ENCODE measurements at regions not wholly inside any gene's neighbourhood (a gene's known extent, or its start where the extent isn't known, plus 50 kb on each side); places are given as distances from the start of the nearest gene placed in this dataset.

GRCh38 chr16:62583414-62583813 lies 547.2 kb upstream of the CDH8 start:
- no peak for TF ChIP-seq SIN3A (IDR thresholded peaks at IDR 0.05; ENCODE audit: borderline replicate concordance, insufficient read depth, low read length)
- TF ChIP-seq FOXP2 (optimal IDR thresholded peaks at IDR 0.05; ENCODE audit: borderline replicate concordance, extremely low read depth, extremely low read length, insufficient read depth) = no peak
- TF ChIP-seq POLR2AphosphoS5 (IDR thresholded peaks at IDR 0.05; ENCODE audit: low read depth, low read length) = no peak
- no peak for TF ChIP-seq REST (IDR thresholded peaks at IDR 0.05; ENCODE audit: insufficient read depth in 1 of 2, low read depth in 2 of 2, low read length in 2 of 2)
- no peak for TF ChIP-seq TAF1 (IDR thresholded peaks at IDR 0.05; ENCODE audit: borderline replicate concordance, insufficient read depth, low read length)

GRCh38 chr16:62573466-62573865 lies 537.2 kb upstream of the CDH8 start:
- TF ChIP-seq REST (IDR thresholded peaks at IDR 0.05; ENCODE audit: insufficient read depth in 1 of 2, low read depth in 2 of 2, low read length in 2 of 2) (no peak), POLR2AphosphoS5 (IDR thresholded peaks at IDR 0.05; ENCODE audit: low read depth, low read length) (no peak), TAF1 (IDR thresholded peaks at IDR 0.05; ENCODE audit: borderline replicate concordance, insufficient read depth, low read length) (no peak), FOXP2 (optimal IDR thresholded peaks at IDR 0.05; ENCODE audit: borderline replicate concordance, extremely low read depth, extremely low read length, insufficient read depth) (no peak), SIN3A (IDR thresholded peaks at IDR 0.05; ENCODE audit: borderline replicate concordance, insufficient read depth, low read length) (no peak)

GRCh38 chr16:62568926-62569325 lies 532.7 kb upstream of the CDH8 start:
- TF ChIP-seq FOXP2 (optimal IDR thresholded peaks at IDR 0.05; ENCODE audit: borderline replicate concordance, extremely low read depth, extremely low read length, insufficient read depth) = no peak
- no peak for TF ChIP-seq REST (IDR thresholded peaks at IDR 0.05; ENCODE audit: insufficient read depth in 1 of 2, low read depth in 2 of 2, low read length in 2 of 2)
- TF ChIP-seq TAF1 (IDR thresholded peaks at IDR 0.05; ENCODE audit: borderline replicate concordance, insufficient read depth, low read length) = no peak
- no peak for TF ChIP-seq POLR2AphosphoS5 (IDR thresholded peaks at IDR 0.05; ENCODE audit: low read depth, low read length)
- no peak for TF ChIP-seq SIN3A (IDR thresholded peaks at IDR 0.05; ENCODE audit: borderline replicate concordance, insufficient read depth, low read length)

- TF ChIP-seq TAF1 (IDR thresholded peaks at IDR 0.05; ENCODE audit: borderline replicate concordance, insufficient read depth, low read length) (no peak), SIN3A (IDR thresholded peaks at IDR 0.05; ENCODE audit: borderline replicate concordance, insufficient read depth, low read length) (no peak), POLR2AphosphoS5 (IDR thresholded peaks at IDR 0.05; ENCODE audit: low read depth, low read length) (no peak), FOXP2 (optimal IDR thresholded peaks at IDR 0.05; ENCODE audit: borderline replicate concordance, extremely low read depth, extremely low read length, insufficient read depth) (no peak), REST (IDR thresholded peaks at IDR 0.05; ENCODE audit: insufficient read depth in 1 of 2, low read depth in 2 of 2, low read length in 2 of 2) (no peak)
Measured at GRCh38 chr16:62565706-62566105, 529.5 kb upstream of the CDH8 start.

GRCh38 chr16:62564291-62564690 lies 528.1 kb upstream of the CDH8 start:
- TF ChIP-seq POLR2AphosphoS5 (IDR thresholded peaks at IDR 0.05; ENCODE audit: low read depth, low read length) = no peak
- no peak for TF ChIP-seq REST (IDR thresholded peaks at IDR 0.05; ENCODE audit: insufficient read depth in 1 of 2, low read depth in 2 of 2, low read length in 2 of 2)
- no peak for TF ChIP-seq TAF1 (IDR thresholded peaks at IDR 0.05; ENCODE audit: borderline replicate concordance, insufficient read depth, low read length)
- no peak for TF ChIP-seq FOXP2 (optimal IDR thresholded peaks at IDR 0.05; ENCODE audit: borderline replicate concordance, extremely low read depth, extremely low read length, insufficient read depth)
- no peak for TF ChIP-seq SIN3A (IDR thresholded peaks at IDR 0.05; ENCODE audit: borderline replicate concordance, insufficient read depth, low read length)

Measured in PFSK-1 (cell line).